Muscle of arm (tissue), 1 donor: ENCODE measurements at regions not wholly inside any gene's neighbourhood (a gene's known extent, or its start where the extent isn't known, plus 50 kb on each side); places are given as distances from the start of the nearest gene placed in this dataset.
"Not testable (repeated sequence)": the region's sequence is repeated elsewhere in the genome, so short reads cannot be mapped to it uniquely, and the experiment has no call there.

Source experiments
- DNase-seq: peaks from one replicate; pipeline ENCODE4 v3.0.0-alpha.2; 2013

DNA sequence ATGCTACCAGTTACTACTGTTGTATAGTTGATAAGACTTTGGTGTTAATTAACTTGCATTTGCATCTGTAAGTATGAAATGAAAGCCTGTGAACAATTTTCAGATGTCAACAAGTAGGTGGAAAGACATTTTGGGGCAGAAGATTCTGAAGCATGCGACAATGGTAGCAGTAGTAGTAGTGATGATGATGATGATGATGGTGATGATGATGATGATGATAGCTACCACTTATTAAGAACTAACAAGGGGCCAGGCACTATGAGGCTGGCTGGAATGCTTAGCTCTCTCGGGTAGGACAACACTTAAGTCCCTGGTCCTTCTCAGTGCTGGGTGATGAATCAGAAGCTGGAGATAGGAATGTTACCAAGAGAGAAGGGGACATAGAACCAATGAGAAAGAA, 333.4 kb upstream of the IL12A start:
- no peak for DNase-seq

DNA sequence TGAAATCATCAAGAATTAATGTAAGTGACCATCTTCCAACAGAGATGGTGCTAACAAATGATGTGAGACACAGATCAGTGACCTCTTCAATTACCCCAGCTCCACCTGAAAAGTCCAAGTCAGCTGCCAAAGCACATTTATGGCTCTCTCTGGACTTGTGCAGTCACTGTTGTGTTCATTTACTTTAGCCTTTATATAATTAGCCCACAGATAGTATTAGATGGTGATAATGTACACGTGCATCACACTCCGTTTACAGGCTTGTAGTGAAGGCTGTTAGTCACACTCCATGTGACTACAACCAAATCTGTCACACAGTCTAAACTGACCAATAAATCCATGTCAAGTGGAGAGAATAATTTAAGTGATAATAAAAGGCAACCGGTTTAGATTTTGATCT, 331.5 kb upstream of the IL12A start:
- DNase-seq, result no peak

GRCh38 chr3:159657629-159658028, 331.0 kb upstream of the IL12A start:
- no peak for DNase-seq

GRCh38 chr3:159660326-159660725, 328.3 kb upstream of the IL12A start:
- DNase-seq, result no peak

DNA sequence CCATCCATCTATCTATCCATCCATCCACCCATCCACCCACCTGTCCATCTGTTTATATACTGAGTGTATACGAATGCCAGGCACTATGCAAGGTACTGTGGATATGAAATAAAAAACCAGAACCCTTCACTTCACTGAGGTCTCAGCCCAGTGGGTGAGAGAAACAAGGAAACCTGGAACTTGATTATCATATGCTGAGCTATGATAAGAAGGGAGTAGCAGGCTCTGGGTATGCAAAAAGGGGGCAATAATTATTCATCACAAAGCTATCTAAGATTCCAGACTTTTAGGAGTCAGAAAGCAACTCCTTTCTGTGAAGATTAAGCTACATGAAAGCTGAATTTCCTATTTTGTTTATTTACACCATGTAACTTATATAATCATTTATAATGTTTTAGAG, 327.7 kb upstream of the IL12A start:
- DNase-seq, result no peak

DNA sequence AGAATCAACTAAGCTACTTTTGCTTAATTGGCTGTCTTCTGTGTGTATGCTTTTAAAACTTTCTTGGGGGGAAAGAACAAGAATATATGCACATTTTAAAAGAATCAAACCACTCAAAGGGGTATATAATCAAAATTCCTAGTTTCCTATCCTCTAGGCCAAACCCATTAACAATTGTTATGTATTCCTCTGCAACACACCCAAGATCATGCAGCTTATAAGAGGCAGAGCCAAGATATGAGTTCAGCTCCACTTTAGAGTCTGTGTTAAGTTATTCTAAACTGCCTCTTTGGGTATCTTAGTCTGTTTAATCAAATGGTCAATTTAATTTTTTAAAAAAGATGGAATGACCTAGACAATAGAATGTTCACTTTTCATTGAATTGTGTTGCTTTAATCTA, 326.1 kb upstream of the IL12A start:
- no peak for DNase-seq

- no peak for DNase-seq
These were observed 324.6 kb upstream of the IL12A start for GRCh38 chr3:159664006-159664405.

DNA sequence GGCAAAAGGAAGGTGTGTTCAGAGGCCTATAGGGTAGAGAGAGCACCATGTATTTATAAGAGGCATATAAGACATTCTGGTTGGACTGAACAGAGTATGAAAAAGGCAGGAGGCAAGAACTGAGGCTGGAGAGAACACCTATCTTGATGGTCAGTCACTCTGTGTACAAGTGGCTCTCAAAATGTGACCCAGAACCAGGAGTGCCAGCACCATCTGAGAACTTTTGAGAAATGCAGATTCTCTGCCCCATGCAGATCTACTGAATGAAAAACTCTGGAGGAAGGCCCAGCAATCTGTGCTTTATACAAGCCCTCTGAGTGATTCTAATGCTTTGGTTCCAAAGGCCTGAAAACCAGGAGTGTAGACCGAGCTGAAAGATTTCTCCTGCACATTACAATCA, 324.0 kb upstream of the IL12A start:
- DNase-seq, result no peak

DNA sequence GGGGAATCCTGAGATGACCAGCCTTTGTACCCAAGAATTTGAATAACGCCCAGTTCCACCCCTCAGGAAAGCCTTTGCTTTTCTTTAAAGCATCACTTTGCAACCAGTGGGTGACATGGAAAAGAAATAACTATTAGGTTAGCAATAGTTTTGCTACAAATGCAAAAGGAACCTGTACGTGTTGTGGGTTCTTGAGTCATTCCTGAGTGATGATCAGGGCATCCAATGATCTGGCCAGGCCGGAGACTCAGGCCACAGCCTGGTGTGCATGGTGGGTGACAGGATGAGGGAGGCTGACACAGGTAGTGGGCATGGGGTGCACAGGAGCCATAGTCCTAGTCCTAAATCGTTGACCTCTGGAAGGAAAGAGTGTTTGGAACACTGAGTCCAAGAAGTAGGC, 321.4 kb upstream of the IL12A start:
- DNase-seq, result no peak

DNA sequence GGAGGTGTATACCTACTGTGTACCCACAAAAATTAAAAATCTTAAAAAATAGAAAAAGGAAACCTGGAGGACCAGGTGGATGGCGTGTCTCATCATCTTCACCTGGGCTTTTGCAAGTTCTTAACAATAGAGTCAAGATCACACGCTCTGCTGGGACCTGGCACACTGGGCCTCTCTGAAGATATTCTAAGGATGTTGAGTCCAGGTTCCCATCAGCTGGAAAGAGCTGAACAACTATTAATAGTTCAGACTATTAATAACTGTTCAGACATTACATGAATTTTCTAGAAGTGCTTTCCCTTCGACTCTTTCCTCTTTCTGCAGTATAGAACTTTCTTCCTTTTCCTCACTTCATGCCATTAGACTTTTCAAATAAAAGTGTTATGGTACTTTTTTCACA, 320.2 kb upstream of the IL12A start:
- no peak for DNase-seq

GRCh38 chr3:159668990-159669476, 319.6 kb upstream of the IL12A start:
- DNase-seq, result no peak

DNA sequence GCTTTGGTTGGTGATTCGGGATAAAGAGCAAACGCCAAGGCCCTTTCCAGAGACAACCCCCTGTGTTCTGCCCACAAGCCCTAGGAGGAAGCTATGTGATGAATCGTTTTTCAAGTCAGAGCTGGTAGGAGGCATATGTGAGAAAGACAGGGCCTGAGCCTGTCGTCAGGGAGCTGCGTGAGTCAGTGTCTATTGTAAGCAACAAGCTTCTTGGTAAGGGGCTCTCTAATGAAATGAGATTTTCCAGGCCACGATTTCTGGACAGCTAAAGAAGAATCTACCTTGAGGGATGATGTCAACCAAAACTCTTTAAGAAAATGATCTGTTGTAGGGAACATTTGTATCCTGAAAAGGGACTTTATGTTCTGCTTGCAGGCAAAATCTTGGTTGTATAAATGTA, 318.9 kb upstream of the IL12A start:
- DNase-seq, result no peak

- no peak for DNase-seq
These were observed 315.6 kb upstream of the IL12A start for GRCh38 chr3:159672728-159673688.

DNA sequence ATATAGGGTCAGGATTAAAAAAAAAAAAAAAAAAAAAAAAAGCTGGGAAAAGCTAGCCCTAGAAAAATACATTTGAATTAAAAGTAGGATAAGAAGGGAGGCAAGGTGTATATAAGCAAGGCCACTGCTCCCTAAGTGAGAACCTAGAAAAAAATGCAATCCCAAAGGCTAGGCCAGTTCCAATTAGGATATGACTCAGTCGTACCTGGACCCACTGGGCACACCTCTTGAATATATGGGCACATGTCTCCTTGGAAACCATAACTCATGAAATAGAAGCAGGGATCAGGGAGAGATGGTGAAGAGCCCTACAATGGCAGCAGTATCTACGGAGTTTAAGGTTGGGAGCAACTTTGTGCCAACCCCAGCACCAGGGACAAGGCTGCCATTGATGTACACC, 314.1 kb upstream of the IL12A start:
- no peak for DNase-seq

DNA sequence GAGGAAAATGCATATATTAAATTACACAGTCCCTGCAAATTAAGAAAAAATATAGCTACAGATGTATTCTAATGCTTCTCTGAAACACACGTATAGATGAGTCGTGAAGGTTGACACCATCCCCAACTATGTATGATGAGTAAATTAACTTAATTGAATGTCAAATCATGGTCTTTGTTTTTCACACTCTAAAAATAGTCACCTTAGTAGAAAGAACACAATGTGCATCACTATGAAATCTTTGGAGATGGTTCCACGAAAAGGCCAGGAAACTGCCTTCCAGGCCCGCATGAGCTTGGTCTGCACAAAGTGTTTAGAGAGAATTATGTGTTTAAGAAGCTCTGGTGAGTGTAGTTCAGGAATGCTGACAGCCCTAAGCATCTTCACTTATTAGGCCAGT, 313.4 kb upstream of the IL12A start:
- DNase-seq, result no peak

DNA sequence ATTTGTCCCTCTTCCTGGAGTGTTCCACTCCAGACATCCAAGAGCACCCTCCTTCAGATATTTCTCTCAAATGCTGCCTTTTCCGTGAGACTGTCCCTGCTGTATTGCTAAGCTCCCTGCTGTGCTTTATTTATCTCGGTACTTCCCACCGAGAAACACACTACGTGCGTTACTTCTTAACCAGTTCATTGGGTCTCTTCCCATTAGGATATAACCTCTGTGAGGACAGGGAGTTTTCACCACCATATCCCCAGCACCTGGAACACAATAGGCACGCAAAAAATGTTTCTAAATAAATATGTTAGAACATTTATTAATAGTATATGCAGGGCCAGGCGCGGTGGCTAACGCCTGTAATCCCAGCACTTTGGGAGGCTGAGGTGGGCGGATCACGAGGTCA, 308.7 kb upstream of the IL12A start:
- DNase-seq, result no peak

GRCh38 chr3:159681717-159682116, 306.9 kb upstream of the IL12A start:
- not testable (repeated sequence) for DNase-seq

DNA sequence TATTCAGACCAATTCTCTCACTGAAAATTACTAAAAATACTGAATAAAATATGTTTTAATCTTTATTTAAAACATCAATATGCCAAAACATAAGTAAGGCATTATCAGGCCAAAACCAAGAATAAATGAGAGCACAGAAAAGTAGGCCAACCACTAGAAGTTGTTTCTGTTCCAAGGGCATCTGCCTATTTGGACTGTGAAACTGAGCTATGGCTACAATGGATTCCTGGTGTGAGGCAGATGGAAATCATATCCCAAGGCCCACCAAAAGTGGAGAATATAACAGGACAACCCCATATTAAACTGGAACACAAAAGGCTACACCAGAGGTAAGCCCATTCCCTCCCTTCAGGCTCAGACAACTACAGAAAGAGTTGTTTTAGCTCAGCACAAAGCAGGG, 302.8 kb upstream of the IL12A start:
- no peak for DNase-seq

DNA sequence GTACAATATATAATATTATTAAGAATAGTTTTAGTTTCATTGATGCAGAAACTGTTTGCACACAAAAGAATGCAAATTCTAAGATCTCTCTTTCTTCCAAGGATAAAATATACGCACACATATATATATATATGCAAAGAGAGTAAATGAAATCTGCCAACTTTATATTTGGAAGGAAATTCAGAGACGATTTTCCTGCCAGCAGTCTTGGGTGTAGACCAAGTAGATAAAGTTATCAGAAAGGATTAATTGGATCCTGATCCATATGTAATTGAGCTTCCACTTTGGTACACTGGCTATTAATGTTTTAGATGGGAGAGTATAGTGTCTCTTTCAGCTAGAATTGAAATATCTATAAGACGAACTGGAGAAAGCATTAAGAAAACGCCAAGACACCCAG, 295.4 kb upstream of the IL12A start:
- DNase-seq, result no peak

DNA sequence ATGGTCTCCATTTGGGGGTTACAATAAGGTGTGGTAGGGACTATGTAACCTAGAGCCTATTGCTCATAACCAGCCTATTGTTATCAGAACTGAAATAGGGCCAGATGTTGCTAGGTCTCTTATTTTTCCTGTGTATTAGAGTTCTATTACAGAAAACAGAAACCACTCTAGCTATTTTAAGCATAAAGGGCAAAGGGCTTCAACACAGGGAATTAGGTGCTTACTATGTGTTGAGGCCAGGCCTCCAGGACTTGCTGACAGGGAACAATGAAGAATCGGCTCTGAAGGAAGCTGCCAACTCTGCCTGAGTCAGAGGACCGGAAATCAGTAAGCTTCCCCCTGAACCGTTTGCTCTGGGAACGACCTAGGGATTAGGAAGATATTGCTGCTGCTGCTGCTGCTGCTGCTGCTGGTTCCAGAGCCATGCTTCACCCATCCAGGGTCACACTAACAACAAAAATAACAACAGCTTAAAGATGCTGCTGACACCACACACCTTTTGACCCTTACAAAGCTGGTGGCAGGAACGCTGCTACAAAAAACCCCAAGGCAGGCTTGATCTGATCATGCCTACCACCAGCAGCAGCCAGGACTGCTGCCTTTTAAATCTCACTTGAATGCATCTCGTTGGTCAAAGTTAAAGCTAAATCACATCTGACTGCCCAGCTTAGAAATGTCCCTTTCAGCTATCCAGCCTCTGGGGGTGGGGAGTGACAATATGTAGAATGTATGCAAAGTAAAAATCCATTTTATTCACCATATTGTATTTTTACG, 276.9 kb upstream of the IL12A start:
- peak; percentile 14 for DNase-seq

GRCh38 chr3:159721324-159721723, 267.3 kb upstream of the IL12A start:
- no peak for DNase-seq

- no peak for DNase-seq
These were observed 265.3 kb upstream of the IL12A start for GRCh38 chr3:159723295-159723694.

DNA sequence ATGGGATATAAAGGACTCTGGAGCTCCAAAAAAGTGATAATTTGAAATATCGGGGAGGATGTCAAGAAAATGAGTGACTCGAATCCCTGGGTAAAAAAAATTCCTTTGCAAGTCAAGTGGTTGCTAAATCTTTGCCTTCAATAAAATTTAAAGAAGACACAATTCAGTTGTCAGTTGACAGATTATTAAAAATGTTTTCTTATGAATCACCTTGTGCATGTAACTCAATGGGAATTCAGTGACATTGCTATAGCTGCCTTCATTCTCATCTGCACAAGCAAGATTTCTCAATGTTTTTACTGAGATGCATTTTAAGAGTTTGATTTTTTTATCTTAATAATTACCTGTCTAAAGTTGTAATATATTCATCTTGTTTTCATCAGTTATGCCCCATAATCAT, 264.0 kb upstream of the IL12A start:
- no peak for DNase-seq
